IMR-90 (cell line): ENCODE measurements at regions not wholly inside any gene's neighbourhood (a gene's known extent, or its start where the extent isn't known, plus 50 kb on each side); places are given as distances from the start of the nearest gene placed in this dataset.

Source experiments
- ATAC-seq: fragments of 200-7000 bp; cut with Tn5 transposase; 2 replicates; pipeline ENCODE4 v1.9.1; 2020; ENCODE audit warnings: low read depth, mild to moderate bottlenecking, moderate library complexity
- BruUV-seq: library from RNA; stranded (reverse); fragments of 400-500 nt; replicated peaks from 2 replicates; lab custom pipeline; 2021; lab: Mats Ljungman, UMichigan
- CTCF ChIA-PET: fragments of 300-600 bp; formaldehyde crosslinking; extraction: SDS; loops from one replicate; lab custom pipeline; 2021; ENCODE audit warnings: antibody characterized with exemption; lab: Yijun Ruan, JAX
- POLR2A ChIA-PET: fragments of 300-600 bp; sonication (Branson Sonifier 250); formaldehyde crosslinking; loops from one replicate; lab custom pipeline; 2022; ENCODE audit warnings: antibody characterized with exemption; ENCODE audit not compliant: unreplicated experiment; lab: Charles Lee
- DNase-seq: peaks from one replicate; pipeline ENCODE4 v3.0.0; 2013
- H2AFZ ChIP-seq: replicated peaks from 2 replicates; pipeline ENCODE3; 2013; ENCODE audit warnings: low read length, mild to moderate bottlenecking; ENCODE audit not compliant: poor library complexity
- H2AK5ac ChIP-seq: 2 replicates; pipeline ENCODE4 v1.6.1; 2013; ENCODE audit warnings: low read depth, low read length, inconsistent platforms
- H2AK9ac ChIP-seq: replicated peaks from 2 replicates; pipeline ENCODE3; 2013; ENCODE audit warnings: mild to moderate bottlenecking, low read depth, low read length, moderate library complexity; ENCODE audit not compliant: poor library complexity
- H2BK120ac ChIP-seq: 2 replicates; pipeline ENCODE4 v1.6.1; 2013; ENCODE audit warnings: low read depth, low read length, inconsistent platforms
- H2BK15ac ChIP-seq: 3 replicates; pipeline ENCODE4 v1.6.1; 2013; ENCODE audit warnings: low read depth, low read length, inconsistent platforms
- H2BK20ac ChIP-seq: 2 replicates; pipeline ENCODE4 v1.6.1; 2013; ENCODE audit warnings: low read depth, mild to moderate bottlenecking, inconsistent platforms, low read length, moderate library complexity
- H2BK5ac ChIP-seq: 2 replicates; pipeline ENCODE4 v1.6.1; 2013; ENCODE audit warnings: mild to moderate bottlenecking, low read depth, low read length, inconsistent platforms; ENCODE audit not compliant: poor library complexity, severe bottlenecking
- H3K14ac ChIP-seq: replicated peaks from 2 replicates; pipeline ENCODE4 v1.6.1; 2013; ENCODE audit warnings: low read depth, low read length, inconsistent platforms
- H3K18ac ChIP-seq: 2 replicates; pipeline ENCODE4 v1.6.1; 2013; ENCODE audit warnings: low read depth, low read length, control low read depth
- H3K23ac ChIP-seq: 2 replicates; pipeline ENCODE4 v1.6.1; 2013; ENCODE audit warnings: low read depth, low read length, inconsistent platforms
- H3K27ac ChIP-seq: 2 replicates; pipeline ENCODE4 v1.5.1; 2013; ENCODE audit warnings: mild to moderate bottlenecking, control low read depth, low read length; ENCODE audit not compliant: insufficient read depth
- H3K27me3 ChIP-seq: 2 replicates; pipeline ENCODE4 v1.6.1; 2013; ENCODE audit warnings: low read length; ENCODE audit not compliant: control insufficient read depth, insufficient read depth
- H3K36me3 ChIP-seq: 2 replicates; pipeline ENCODE4 v1.6.1; 2013; ENCODE audit warnings: low read length, mixed read lengths; ENCODE audit not compliant: control insufficient read depth, insufficient read depth
- H3K4ac ChIP-seq: 2 replicates; pipeline ENCODE4 v1.6.1; 2013; ENCODE audit warnings: low read depth, low read length, inconsistent platforms
- H3K4me1 ChIP-seq: 2 replicates; pipeline ENCODE4 v1.6.1; 2013; ENCODE audit warnings: low read length, mixed read lengths; ENCODE audit not compliant: control insufficient read depth, insufficient read depth
- H3K4me2 ChIP-seq: 2 replicates; pipeline ENCODE4 v1.6.1; 2013; ENCODE audit warnings: low read depth, mild to moderate bottlenecking, control low read depth, low read length, moderate library complexity
- H3K4me3 ChIP-seq: 2 replicates; pipeline ENCODE4 v1.5.1; 2013; ENCODE audit warnings: low read depth, mild to moderate bottlenecking, control low read depth, low read length, moderate library complexity; ENCODE audit not compliant: insufficient read depth
- H3K56ac ChIP-seq: 2 replicates; pipeline ENCODE4 v1.6.1; 2013; ENCODE audit warnings: low read length, inconsistent platforms; ENCODE audit not compliant: insufficient read depth; ENCODE audit errors: extremely low read depth
- H3K79me1 ChIP-seq, 2 experiments: 2 replicates each; pipeline ENCODE4 v1.6.1; 2013; ENCODE audit warnings: low read length in 2 of 2, inconsistent platforms in 1 of 2, low read depth in 1 of 2
- H3K9ac ChIP-seq: 2 replicates; pipeline ENCODE4 v1.6.1; 2013; ENCODE audit warnings: low read depth, low read length, control low read depth
- H3K9me1 ChIP-seq: 2 replicates; pipeline ENCODE4 v1.6.1; 2013; ENCODE audit warnings: low read length, inconsistent platforms; ENCODE audit not compliant: insufficient read depth
- H3K9me3 ChIP-seq: 2 replicates; pipeline ENCODE4 v1.6.1; 2013; ENCODE audit warnings: low read length; ENCODE audit not compliant: control insufficient read depth, insufficient read depth
- H4K20me1 ChIP-seq: 2 replicates; pipeline ENCODE4 v1.6.1; 2013; ENCODE audit warnings: low read length, inconsistent platforms; ENCODE audit not compliant: insufficient read depth
- H4K5ac ChIP-seq: 2 replicates; pipeline ENCODE4 v1.6.1; 2013; ENCODE audit warnings: mild to moderate bottlenecking, low read depth, low read length, control low read depth
- H4K8ac ChIP-seq, 2 experiments: 2 replicates each; pipeline ENCODE4 v1.6.1; 2013; ENCODE audit warnings: low read depth in 2 of 2, low read length in 2 of 2, control low read depth in 1 of 2, inconsistent platforms in 1 of 2
- H4K91ac ChIP-seq: 2 replicates; pipeline ENCODE4 v1.6.1; 2013; ENCODE audit warnings: low read depth, low read length, inconsistent platforms; ENCODE audit not compliant: insufficient read depth
- BHLHE40 ChIP-seq: fragments of 150-350 bp; IDR thresholded peaks from 2 replicates; pipeline ENCODE4 v1.6.1; 2016; ENCODE audit warnings: mild to moderate bottlenecking, low read depth, low read length
- CEBPB ChIP-seq: IDR thresholded peaks from 2 replicates; pipeline ENCODE4 v1.6.1; 2012; ENCODE audit warnings: low read depth, low read length, improper control_type of control experiment
- FOS ChIP-seq: fragments of 150-350 bp; IDR thresholded peaks from 2 replicates; pipeline ENCODE4 v1.6.1; 2016; ENCODE audit warnings: low read depth, low read length
- MAZ ChIP-seq: IDR thresholded peaks from 2 replicates; pipeline ENCODE4 v1.6.1; 2012; ENCODE audit warnings: low read depth, mild to moderate bottlenecking, low read length, improper control_type of control experiment, moderate library complexity, borderline replicate concordance
- NFE2L2 ChIP-seq: fragments of 150-350 bp; IDR thresholded peaks from 2 replicates; pipeline ENCODE4 v1.6.1; 2016; ENCODE audit warnings: low read depth, mild to moderate bottlenecking, low read length
- POLR2A ChIP-seq: IDR thresholded peaks from 2 replicates; pipeline ENCODE4 v1.6.1; 2012; ENCODE audit warnings: mild to moderate bottlenecking, low read depth, low read length
- RAD21 ChIP-seq: IDR thresholded peaks from 2 replicates; pipeline ENCODE4 v1.6.1; 2012; ENCODE audit warnings: low read length, improper control_type of control experiment
- RCOR1 ChIP-seq: IDR thresholded peaks from 2 replicates; pipeline ENCODE4 v1.6.1; 2012; ENCODE audit warnings: mild to moderate bottlenecking, low read length, improper control_type of control experiment; ENCODE audit not compliant: insufficient replicate concordance
- RFX5 ChIP-seq: IDR thresholded peaks from 2 replicates; pipeline ENCODE4 v1.8.0; 2012; ENCODE audit warnings: low read depth, mild to moderate bottlenecking, low read length, moderate library complexity
- WGBS, 2 experiments: methylation state at CpG; one replicate each; pipeline versions ENCODE4 v1.1.5 to v1.1.7; 2013; ENCODE audit warnings: missing lambda C conversion rate in 2 of 2; ENCODE audit not compliant: insufficient read length in 1 of 2; ENCODE audit errors: extremely low coverage in 2 of 2; 5-methylcytosine and 5-hydroxymethylcytosine counted together
- dilution Hi-C: fragments of 300-500 bp; cut with HindIII; formaldehyde crosslinking; loops from one replicate; pipeline ENCODE4 v1.14.3; 2018; ENCODE audit warnings: low sequenced_read_pairs; ENCODE audit not compliant: unreplicated experiment
- in situ Hi-C: fragments of 300-500 bp; cut with MboI; formaldehyde crosslinking; loops from 3 replicates; pipeline ENCODE4 v1.14.3; 2019; ENCODE audit warnings: low sequenced_read_pairs, inconsistent platforms, mixed read lengths
- intact Hi-C: fragments of 100-400 bp; cut with micrococcal nuclease; formaldehyde crosslinking; loops from 2 replicates; pipeline ENCODE4 v1.10.0; 2022
- TF ChIP-seq, protein P1 (sequence below): conservative IDR thresholded peaks from 2 replicates; pipeline ENCODE4 v1.5.1; 2012; ENCODE audit warnings: mild to moderate bottlenecking, low read depth, low read length, improper control_type of control experiment
- TF ChIP-seq, protein P2 (sequence below): fragments of 150-350 bp; IDR thresholded peaks from 2 replicates; pipeline ENCODE4 v1.6.1; 2017; ENCODE audit warnings: mild to moderate bottlenecking, antibody characterized with exemption, low read length, low read depth
- TF ChIP-seq, protein P3 (sequence below): fragments of 150-350 bp; IDR thresholded peaks from 2 replicates; pipeline ENCODE4 v1.6.1; 2016; ENCODE audit warnings: low read depth, mild to moderate bottlenecking, low read length, moderate library complexity, borderline replicate concordance

DNA sequence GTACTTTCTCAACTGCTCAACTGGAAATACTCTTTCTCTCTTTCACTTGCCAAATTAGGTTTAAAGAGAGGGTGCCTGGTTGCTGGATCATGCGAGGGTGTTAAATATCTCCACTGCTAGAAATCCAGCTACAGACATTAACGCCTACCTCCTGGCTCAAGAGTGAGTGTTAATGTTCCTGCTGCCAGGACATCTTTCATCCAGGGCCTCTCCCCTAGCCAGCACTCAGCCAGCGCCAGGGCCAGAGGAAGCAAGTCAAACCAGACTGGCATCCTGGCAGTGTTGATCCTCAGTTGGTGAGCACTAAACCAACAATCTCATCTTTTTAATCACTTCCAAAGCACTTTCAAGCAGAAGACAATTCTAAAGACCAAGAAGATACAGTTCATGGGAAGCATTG, 92.9 kb upstream of the BARHL2 start:
- Histone ChIP-seq H3K4me2 (no peak overlapping the region), H2AK5ac (no peak overlapping the region), H2AK9ac (no peak overlapping the region), H3K18ac (no peak overlapping the region), H3K9me3 (no peaks in the 10 kb centered on the region), H3K9ac (no peak overlapping the region), H3K79me1 (no peaks in the 10 kb centered on the region), H2BK20ac (no peak overlapping the region), H3K4ac (no peak overlapping the region), H3K56ac (no peak overlapping the region), H3K9me1 (no peaks in the 10 kb centered on the region), H4K91ac (no peak overlapping the region), H2AFZ (no peak overlapping the region), H4K8ac (no peak overlapping the region), H3K4me3 (no peak overlapping the region), H4K5ac (no peak overlapping the region), H2BK120ac (no peak overlapping the region), H3K23ac (no peak overlapping the region), H3K14ac (no peak overlapping the region), H3K27ac (no peak overlapping the region), H3K36me3 (no peaks in the 10 kb centered on the region), H2BK15ac (no peak overlapping the region), H2BK5ac (no peak overlapping the region), H3K4me1 (no peaks in the 10 kb centered on the region), H3K27me3 (no peaks in the 10 kb centered on the region), H4K20me1 (no peaks in the 10 kb centered on the region)
- POLR2A ChIA-PET = no interaction called here
- DNase-seq (no peak), ATAC-seq (no peak)
- WGBS, 2 experiments = no CpG with 5 or more reads among the region's 3 CpGs
- BruUV-seq = no TSS peak
- CTCF ChIA-PET = no interaction called here
- in situ Hi-C loops = no loop called here
- TF ChIP-seq, protein P1, sequence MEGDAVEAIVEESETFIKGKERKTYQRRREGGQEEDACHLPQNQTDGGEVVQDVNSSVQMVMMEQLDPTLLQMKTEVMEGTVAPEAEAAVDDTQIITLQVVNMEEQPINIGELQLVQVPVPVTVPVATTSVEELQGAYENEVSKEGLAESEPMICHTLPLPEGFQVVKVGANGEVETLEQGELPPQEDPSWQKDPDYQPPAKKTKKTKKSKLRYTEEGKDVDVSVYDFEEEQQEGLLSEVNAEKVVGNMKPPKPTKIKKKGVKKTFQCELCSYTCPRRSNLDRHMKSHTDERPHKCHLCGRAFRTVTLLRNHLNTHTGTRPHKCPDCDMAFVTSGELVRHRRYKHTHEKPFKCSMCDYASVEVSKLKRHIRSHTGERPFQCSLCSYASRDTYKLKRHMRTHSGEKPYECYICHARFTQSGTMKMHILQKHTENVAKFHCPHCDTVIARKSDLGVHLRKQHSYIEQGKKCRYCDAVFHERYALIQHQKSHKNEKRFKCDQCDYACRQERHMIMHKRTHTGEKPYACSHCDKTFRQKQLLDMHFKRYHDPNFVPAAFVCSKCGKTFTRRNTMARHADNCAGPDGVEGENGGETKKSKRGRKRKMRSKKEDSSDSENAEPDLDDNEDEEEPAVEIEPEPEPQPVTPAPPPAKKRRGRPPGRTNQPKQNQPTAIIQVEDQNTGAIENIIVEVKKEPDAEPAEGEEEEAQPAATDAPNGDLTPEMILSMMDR = no peak
- TF ChIP-seq NFE2L2 = no peak
- no peak for TF ChIP-seq MAZ
- no peak for TF ChIP-seq RCOR1
- TF ChIP-seq FOS = no peak
- TF ChIP-seq, protein P2, sequence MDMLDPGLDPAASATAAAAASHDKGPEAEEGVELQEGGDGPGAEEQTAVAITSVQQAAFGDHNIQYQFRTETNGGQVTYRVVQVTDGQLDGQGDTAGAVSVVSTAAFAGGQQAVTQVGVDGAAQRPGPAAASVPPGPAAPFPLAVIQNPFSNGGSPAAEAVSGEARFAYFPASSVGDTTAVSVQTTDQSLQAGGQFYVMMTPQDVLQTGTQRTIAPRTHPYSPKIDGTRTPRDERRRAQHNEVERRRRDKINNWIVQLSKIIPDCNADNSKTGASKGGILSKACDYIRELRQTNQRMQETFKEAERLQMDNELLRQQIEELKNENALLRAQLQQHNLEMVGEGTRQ = no peak
- TF ChIP-seq BHLHE40 = no peak
- TF ChIP-seq RAD21 = no peak
- TF ChIP-seq CEBPB = no peak
- TF ChIP-seq, protein P3, sequence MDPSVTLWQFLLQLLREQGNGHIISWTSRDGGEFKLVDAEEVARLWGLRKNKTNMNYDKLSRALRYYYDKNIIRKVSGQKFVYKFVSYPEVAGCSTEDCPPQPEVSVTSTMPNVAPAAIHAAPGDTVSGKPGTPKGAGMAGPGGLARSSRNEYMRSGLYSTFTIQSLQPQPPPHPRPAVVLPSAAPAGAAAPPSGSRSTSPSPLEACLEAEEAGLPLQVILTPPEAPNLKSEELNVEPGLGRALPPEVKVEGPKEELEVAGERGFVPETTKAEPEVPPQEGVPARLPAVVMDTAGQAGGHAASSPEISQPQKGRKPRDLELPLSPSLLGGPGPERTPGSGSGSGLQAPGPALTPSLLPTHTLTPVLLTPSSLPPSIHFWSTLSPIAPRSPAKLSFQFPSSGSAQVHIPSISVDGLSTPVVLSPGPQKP = no peak
- TF ChIP-seq POLR2A = no peak
- no peak for TF ChIP-seq RFX5
- intact Hi-C loops = no loop called here
- dilution Hi-C loops = no loop called here
